Fibroblast of lung (primary cell): ENCODE measurements at regions not wholly inside any gene's neighbourhood (a gene's known extent, or its start where the extent isn't known, plus 50 kb on each side); places are given as distances from the start of the nearest gene placed in this dataset.

Experiments used
- CTCF ChIP-seq, 2 donors: IDR thresholded peaks in 1 of 2; conservative IDR thresholded peaks in 1 of 2; 1 replicate in 1 of 2; 2 replicates in 1 of 2; pipeline ENCODE4 v1.5.1; 2011 to 2012; ENCODE audit warnings: low read length in 2 of 2, control low read depth in 1 of 2, inconsistent platforms in 1 of 2, low read depth in 1 of 2, mild to moderate bottlenecking in 1 of 2
- EZH2 ChIP-seq: IDR thresholded peaks from 2 replicates; pipeline ENCODE4 v1.5.1; 2012; ENCODE audit warnings: low read length, control low read depth, mild to moderate bottlenecking; ENCODE audit errors: missing control alignments

GRCh38 chr18:39951142-39951720 is 2003.8 kb upstream of the PIK3C3 start:
- TF ChIP-seq CTCF (conservative IDR thresholded peaks at IDR 0.05 in 1 of 2, IDR thresholded peaks at IDR 0.05 in 1 of 2; ENCODE audit: low read depth in 1 of 2, low read length in 2 of 2): no peak
- no peak for TF ChIP-seq EZH2
